Glomerular visceral epithelial cell (primary cell): ENCODE measurements at regions not wholly inside any gene's neighbourhood (a gene's known extent, or its start where the extent isn't known, plus 50 kb on each side); places are given as distances from the start of the nearest gene placed in this dataset.

Source experiments
- DNase-seq: peaks from one replicate; pipeline ENCODE4 v3.0.0-alpha.2; 2016; ENCODE audit errors: extremely low spot score

DNA sequence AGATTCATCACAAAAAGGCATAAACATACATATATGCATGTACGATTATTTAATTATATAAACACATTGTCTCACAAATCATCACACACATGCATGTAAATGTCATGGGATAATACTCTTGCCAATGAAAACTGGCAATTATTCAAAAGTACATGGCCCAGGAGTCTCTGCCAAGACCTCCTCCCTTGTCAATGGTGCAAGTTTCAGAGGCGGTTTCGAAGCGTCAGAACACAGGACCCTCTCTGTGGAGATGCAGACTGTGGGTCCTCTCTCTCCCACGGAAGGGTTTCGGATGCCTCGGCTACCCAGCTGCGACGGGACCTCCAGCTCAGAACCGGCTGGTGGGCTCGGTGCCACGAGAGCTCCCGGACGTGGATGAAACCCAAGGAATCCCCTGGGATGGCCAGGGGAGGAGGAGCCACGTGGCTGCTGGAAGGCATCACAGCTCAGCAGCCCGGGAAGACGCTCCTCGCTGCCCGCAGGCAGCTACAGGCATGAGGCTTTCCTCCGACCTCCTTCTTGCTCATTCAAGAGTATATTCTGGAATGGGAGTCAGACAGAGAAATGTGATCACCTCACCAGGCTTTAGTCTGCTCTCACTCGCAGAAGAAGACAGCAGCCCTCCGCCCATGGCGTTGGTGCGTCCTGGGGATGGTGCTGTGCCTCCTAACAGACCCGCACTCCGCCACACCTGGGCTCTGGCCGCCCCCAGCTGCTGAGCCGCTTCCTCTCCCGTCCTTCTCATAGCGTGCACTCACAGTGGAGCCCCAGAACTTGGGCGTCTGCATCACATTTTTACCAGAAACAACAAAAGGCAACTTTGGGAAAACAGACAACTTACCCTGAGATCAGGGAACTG lies 308.8 kb downstream of the IRX2 start:
- no peak for DNase-seq

DNA sequence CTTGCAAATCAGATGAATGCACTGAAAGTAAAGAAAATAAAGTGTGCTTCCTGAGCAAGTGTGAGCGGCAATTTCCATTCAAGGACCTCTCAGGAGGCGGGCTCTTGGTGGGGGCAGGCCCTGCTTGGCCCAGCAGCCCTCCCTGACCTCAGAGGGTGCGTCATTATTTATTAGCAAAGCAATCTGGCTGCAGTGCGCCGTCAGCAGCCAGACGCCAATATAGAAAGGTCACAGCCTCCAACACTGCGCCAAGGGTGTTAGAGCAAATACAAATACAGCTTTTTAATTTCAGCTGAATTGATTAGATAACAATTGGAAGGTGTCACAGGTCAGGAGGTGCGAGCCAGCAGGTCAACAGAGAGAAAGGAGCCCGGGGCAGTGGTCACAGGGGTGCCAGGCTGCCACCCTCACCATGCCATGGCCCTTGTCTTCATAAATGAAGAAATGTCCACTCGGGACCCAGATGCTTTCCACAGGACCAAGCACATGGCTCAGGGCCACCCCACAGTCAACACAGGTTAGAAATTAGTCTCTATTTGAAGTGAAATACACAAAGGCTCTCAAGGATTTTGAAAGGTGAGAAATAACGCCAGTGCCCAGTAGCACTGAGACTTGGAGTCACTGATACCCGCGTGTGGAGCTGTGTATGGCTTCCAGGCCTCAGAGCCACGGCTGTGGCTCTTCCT lies 309.8 kb downstream of the IRX2 start:
- no peak for DNase-seq

DNA sequence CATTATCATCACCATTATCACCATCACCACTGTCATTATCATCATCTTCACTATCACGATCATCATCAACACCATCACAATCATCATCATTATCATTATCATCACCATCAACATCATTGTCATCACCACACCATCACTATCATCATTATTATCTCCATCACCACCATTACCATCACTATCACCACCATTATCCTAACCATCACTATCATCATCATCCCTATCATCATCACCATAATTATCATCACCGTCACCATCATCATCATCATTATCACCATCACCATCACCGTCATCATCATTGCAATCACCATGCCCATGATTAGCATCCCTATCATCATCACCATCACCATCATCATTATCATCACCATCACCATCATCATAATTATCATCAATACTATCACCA lies 311.9 kb downstream of the IRX2 start:
- no peak for DNase-seq

DNA sequence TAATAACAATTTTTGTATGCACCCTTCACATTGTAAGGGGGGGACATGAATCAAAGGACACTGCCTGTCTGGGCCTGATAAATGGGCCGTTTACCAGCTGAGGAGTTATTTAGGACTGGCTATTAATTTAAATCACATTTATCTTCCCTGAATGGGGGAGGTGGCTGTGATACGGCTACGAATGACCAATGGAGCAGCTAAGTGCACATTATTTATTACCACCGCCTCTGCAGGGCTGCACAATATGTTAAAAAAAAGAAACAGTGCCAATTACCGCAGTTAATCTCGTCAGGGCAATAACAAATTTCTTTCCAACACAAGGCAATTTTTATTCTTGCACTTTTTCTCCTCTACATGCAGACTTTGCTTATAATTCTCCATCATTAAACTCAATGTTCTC lies 318.4 kb downstream of the IRX2 start:
- DNase-seq, result no peak

DNA sequence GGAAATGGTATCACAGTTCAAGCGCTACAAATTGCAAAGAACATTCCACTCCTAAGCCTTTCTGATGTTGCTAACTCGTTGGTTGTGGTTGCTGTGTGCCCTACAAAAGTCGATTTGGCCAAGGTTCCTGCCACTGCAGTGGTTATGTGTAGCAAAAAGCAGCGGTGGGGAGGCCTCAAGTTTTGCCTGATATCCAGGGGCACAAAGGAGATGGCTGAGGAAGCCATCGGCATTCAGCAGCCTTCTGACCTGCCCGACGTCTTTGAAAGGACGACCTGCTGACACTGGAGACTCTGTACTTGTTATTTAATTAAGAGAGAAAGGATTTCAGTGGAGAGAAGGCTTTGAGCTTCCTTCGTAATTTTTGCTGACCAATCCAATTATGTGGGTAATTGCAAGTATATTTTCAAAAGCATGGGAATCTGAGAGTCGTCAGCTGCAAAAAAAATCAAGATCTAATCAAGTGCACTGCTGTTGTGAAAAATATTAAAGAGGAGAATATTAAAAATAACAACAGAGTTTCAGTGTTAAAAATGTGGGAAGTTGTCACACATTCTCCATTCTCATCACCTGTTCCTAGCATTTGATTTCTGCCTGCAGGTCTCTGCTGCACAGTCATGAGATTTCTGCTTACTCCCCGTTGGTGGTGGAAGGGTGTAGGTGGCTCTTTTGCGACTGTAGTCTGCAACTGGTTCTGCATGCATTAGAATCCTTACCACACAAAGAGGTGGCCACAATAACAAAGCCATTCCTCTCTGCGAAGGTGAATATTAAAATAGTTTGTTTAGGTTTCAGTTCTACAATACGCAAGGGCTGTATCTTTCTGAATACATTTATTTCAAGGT lies 319.2 kb downstream of the IRX2 start:
- DNase-seq, result no peak

DNA sequence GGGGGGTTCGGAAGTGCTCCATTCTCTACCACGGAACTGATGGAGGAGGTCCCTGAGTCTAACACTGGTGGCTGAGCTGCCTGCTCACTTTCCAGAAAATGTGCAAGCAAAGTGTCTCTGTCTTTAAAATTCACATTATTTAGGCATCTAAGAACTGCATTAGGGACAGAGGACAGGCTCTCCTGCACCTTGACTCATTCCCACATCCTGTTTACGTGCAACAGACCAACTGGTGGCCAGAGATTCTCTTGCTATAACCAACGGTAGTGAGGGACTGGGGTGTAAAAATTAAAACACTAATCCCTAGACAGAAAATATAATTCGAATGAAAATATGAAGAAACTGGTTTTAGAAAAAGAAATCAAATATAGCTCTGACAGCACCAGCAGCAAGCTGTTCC lies 320.9 kb downstream of the IRX2 start:
- DNase-seq, result no peak

DNA sequence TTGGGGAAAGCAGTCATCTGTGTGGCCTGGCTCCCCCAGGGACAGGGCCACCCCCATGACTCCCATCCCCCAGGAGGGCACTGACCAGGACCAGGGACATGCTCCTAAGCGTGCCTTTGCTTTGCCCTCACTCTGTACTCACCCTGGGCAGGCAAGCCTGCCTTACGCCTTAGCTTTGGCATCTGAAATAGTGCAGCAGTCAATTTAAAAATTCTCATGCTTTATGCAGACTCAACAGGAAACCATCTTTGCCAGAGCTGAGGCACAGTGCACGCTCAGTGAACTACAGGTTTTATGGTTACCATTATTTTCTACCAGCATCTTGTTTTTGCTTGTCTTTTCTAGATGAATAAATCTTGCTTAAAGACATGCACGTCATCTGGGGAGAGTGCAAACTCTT lies 323.5 kb downstream of the IRX2 start:
- DNase-seq, result no peak

DNA sequence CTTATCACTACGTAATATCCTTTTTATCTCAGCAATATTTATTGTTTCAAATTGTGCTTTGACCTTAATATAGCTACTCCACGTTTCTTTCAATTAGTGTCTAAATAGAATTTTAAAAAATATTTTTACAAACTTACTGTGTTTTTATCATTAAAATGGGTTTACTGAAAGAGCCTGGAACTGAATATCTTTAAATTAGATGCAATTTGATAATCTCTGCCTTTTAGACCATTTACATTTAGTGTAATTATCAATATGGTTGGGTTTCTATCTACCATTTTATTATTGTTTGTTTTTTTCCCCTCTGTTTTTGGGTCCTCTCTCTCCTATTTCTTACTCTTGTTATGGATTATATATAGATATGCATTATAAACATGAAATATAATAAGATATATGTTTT lies 327.8 kb downstream of the IRX2 start:
- DNase-seq, result no peak

DNA sequence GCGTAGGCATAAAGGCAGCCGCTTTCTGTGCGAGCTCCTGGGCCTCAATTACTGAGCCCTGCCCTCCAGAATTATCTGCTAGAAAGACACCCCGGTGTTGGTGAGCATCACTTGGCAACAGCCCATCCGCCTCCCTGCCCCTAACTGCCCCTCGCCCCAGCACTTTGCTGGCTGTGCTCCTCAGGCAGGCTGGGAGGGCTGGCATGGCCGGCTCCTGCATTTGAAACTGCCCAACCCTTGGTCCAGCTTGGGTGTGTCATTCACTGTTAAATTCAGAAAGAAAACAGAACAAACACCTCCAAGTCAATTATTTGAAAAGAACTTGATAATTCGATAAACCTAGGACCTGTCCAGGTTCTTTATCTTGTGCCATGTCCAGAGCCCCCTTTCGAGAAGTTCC lies 334.2 kb downstream of the IRX2 start:
- DNase-seq, result no peak

DNA sequence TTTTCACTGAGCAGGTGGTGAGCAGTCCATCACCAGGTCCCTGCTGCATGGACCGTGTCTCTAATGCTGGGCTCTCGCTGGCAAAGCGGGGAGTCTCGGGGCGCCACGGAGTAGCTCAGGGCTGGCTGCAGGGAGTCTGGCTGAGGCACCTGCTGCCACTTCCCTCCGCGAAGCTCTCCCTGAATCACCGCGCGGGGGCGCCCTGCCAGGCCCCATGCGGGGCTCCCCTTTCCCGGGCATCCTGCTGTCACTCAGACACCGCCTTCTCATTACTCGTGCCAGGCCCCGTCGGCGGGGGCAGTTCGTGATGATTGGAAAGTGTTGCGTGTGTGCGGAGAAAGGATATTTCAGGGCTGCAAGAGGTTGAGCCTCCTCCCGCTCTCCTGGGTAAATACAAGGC lies 335.8 kb downstream of the IRX2 start:
- no peak for DNase-seq

DNA sequence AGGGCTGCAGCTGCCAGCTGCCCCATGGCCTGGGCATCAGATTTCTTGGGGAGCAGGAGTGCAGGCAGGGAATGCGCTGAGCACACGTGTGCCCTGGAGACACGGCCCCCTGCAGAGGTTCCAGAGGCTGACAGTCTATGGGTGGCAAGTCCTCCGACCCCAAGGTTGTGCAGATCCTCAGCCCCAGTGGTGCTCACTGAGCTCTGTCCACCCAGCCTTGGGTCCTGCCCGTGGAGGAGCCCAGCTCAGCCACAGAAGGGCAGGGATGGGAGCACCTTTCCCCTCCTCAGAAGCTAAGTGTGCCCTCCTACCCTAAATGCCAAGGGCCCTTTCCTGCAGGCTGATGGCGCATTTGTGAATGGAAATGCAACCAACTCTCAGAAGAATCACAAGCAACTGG lies 341.0 kb downstream of the IRX2 start:
- no peak for DNase-seq

DNA sequence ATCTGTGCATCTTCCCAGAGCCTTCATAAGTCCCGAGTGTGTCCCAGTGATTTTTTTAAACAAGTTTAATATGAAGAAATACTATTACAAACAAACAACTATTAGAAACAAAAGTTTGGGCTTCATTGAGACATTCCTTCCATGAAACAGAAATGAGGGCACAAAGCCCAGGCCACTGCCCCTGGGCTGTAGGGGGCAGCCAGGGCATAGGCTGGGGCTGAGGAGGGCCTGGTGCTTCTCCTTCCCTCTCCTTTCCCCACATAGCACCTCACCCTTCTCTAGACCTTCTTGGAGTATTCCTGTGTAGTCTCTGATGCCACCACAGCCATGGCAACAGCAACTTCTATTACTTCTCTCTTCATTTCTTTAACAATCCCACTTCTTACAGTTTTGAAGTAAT lies 348.2 kb downstream of the IRX2 start:
- DNase-seq, result no peak

DNA sequence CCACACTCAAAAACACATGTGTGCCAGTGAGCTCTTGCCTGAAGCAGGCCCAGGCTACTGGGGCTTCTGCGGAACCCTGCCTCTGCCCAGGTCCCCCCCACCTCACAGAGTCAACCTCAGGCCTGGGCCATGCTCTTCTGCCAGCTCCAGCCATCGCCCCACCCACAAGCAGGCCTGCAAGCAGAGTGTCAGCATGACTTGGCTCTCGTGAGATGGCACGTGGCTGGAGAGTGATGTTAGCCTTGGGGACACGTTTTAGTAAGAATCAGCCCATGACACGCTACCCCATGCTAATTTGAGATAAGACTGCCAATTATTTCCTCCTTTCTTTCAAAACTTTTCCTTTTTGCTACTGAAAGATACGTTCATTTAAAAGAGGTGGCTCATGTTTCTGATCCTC lies 351.7 kb downstream of the IRX2 start:
- no peak for DNase-seq

DNA sequence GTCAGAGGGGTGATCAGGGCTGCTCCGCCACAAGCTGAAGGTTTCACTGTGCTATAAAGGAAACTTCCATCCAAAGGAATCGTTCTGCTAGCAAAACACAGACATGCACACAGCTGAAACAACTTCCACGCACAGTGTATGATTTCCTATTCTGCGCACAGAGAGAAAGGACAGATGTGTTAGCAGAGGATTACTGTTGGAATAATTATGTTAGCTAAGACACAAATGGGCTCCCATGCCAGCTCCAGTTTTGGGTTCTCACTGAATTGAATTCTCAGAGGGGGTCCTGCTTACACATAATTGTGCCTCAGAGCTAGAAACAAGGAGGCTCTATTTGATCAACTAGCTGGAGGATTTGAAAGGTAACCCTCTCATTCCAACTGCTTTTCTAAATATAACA lies 352.4 kb downstream of the IRX2 start:
- no peak for DNase-seq

DNA sequence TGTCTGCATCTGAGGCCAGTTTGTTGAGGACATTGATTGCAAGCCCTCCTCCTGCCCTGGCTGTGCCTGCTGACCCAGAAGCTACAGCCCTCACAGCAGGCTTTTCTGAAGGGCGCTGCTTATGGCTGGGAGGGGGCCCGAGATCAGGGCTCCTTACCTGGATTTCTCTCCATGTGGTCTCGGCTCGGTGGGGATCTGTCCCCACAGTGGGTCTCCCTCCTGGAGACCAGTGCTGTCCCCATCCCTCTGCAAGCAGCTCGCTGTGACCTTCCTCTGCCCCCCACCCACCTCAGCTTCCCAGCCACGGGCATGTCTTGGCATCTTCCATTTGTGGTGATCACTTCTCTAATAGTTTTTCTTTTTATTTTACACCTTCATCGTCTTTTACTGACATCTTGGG lies 357.9 kb downstream of the IRX2 start:
- DNase-seq, result no peak

DNA sequence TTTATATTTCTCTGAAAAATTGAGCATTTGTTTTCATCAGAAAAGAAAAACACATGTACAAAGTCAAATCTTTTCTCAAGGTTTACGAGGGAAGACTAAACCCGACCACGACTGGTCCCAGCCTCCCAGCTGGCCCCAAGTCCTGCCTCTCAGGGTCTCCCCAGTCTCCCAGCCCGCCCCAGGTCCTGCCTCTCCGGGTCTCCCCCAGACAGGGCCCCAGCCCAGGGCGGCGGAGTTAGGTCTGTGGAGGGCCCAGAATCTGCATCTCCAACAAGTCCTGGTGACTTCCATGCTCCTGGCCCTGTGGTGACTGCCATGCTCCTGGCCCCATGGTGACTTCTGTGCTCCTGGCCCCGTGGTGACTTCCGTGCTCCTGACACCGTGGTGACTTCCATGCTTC lies 359.9 kb downstream of the IRX2 start:
- no peak for DNase-seq

DNA sequence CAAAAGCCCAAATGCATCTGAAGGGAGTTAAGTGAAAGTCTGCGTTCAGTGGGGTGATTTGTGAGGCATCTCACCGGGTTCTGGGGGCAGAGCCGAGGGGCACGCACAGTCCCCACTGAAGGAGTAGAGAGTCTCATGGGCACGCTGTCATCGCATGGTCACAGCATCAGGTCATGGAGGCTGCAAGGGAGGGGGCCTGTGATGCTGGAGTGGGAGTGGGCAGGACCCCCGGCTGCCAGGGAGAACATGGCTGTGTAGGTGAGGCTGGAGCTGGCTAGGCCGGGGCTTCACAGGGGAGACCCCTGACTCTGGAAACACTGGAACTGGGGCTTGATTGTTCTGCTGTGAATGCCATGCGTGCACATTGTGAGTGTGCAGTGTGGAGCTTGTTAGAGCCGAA lies 360.5 kb downstream of the IRX2 start:
- no peak for DNase-seq

DNA sequence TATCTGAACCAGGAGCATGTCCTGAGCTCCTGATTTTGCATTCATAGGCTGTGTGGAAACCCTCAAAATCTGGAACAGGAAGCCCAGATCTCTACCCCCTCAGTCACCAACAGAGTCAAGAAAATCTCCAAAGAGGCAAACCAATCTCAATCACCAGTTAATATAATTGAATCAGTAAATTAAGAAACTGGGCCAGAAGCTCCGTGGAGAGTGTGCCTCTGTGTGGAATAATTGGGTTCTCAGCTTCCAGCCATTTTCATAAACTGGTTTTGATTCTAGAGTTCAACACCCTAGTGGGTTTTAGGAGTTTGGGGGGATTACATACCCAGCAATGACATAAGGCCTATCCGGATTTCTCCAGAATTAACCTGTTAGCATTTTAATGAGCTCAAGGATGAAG lies 362.9 kb downstream of the IRX2 start:
- no peak for DNase-seq

DNA sequence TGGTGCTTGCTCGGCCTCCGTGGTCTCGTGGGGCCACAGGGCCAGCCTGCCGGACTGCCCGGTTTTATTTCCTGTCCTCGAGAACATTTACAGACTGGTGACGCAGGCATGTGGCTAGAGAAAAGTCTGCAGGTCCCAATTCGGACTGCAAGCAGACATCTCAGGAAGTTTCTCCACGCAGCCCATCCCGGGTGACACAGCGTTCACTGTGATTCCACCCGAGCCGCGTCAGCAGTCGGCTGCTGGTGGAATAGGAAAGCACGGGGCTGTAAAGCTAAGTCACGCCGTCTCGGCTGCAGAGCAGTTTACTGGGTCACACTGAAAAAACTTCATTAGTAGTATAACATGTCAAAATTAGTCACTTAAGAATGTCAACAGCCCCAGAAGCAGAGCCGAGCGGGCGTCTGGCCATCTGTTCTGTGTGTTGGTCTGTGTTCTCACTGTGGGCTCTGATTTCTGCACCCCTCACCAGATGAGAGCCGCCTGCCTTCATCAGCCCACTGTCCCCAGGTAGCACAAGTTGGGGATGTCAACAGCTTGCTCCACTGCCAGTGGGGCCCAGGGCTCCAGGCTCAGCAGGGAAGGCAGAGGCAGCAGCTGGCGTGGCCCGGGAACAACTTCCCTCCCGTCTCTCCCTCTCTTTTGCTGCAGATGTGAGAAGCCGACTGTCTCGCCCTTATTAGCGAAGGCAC lies 363.7 kb downstream of the IRX2 start:
- DNase-seq, result no peak

DNA sequence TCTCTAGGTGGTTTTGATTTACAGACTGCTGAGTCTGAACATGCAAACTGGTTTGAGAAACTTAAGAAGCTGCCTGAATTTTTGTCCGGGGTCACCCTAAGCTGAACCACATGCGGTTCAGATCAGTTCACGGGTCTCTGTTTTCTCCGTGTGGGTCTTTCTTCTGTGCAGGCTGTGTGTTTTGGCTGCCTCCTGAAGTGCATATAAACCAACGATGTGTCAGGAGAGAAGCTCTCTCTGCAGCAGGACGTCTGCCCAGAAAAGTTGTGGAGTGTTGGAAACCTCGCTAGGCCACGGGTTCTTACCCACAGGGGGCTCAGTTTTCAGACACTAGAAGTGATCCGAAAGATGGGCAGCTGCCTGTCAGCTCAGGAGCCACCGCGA lies 364.2 kb downstream of the IRX2 start:
- DNase-seq, result no peak

DNA sequence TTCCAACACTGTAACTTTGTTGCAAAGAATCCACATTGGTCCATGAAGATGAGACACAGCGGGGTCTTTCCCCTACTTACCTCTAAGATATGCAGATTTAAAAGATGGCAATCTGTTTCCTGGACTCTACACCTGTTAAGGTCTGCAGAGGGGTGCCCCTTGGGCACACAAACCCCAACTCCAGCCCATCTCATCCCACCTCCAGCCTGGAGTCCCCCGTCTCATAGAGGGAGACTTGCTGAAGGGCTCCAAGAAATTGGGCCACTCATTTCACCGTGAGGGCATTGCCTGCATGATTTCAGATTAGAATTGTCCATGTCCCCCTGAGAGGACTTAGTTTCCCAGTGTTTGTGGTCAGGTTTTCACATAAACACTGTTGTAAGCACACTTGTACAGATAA lies 365.7 kb downstream of the IRX2 start:
- DNase-seq, result no peak

DNA sequence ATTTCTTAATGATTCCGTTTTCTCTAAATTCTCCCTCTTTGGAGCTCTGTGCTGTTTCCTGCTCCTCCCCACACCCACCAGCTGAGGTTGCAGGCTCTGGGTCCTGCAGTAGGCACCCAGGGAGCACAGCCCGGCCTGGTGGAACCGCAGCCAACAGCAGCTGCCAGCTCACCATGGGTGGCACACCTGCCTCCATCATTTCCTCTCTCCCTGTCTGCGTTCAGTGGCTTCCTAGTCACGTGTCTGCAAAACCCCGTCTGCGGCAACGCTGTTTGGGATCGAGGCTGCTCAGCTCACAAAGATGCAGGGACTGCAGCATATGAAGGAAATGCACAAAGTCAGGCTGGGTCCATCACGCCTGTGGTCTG lies 367.8 kb downstream of the IRX2 start:
- no peak for DNase-seq
